HG03442 (cell line): ENCODE measurements at regions not wholly inside any gene's neighbourhood (a gene's known extent, or its start where the extent isn't known, plus 50 kb on each side); places are given as distances from the start of the nearest gene placed in this dataset.

Experiments used
- ATAC-seq: cut with Tn5 transposase; IDR thresholded peaks from one replicate; pipeline ENCODE4 v1.9.1; 2021; ENCODE audit warnings: mild to moderate bottlenecking, moderate library complexity; ENCODE audit not compliant: unreplicated experiment

- no peak for ATAC-seq
These were observed 332.6 kb upstream of the TMPO start for GRCh38 chr12:98182821-98183220.

- no peak for ATAC-seq
These were observed 329.8 kb upstream of the TMPO start for GRCh38 chr12:98185606-98186005.

GRCh38 chr12:98188650-98189077 is 326.7 kb upstream of the TMPO start:
- no peak for ATAC-seq

- ATAC-seq, result no peak
These were observed 320.8 kb upstream of the TMPO start for GRCh38 chr12:98194591-98194990.

GRCh38 chr12:98198261-98198982 is 317.0 kb upstream of the TMPO start:
- no peak for ATAC-seq

GRCh38 chr12:98208816-98209215 is 306.6 kb upstream of the TMPO start:
- no peak for ATAC-seq

GRCh38 chr12:98211909-98212695 is 303.3 kb upstream of the TMPO start:
- no peak for ATAC-seq

GRCh38 chr12:98213556-98213955 is 301.8 kb upstream of the TMPO start:
- no peak for ATAC-seq

- no peak for ATAC-seq
These were observed 298.1 kb upstream of the TMPO start for GRCh38 chr12:98217257-98217656.

- no peak for ATAC-seq
These were observed 294.8 kb upstream of the TMPO start for GRCh38 chr12:98220636-98221035.

GRCh38 chr12:98221243-98221808 is 294.1 kb upstream of the TMPO start:
- ATAC-seq, result no peak

GRCh38 chr12:98222135-98222534 is 293.3 kb upstream of the TMPO start:
- no peak for ATAC-seq

GRCh38 chr12:98224584-98225221 is 290.7 kb upstream of the TMPO start:
- ATAC-seq, result peak; percentile 75

- no peak for ATAC-seq
These were observed 288.2 kb upstream of the TMPO start for GRCh38 chr12:98227162-98227561.

GRCh38 chr12:98228683-98229539 is 286.5 kb upstream of the TMPO start:
- ATAC-seq, result no peak

- no peak for ATAC-seq
These were observed 285.9 kb upstream of the TMPO start for GRCh38 chr12:98229540-98229924.

GRCh38 chr12:98232753-98233390 is 282.5 kb upstream of the TMPO start:
- no peak for ATAC-seq

GRCh38 chr12:98235301-98235700 is 280.1 kb upstream of the TMPO start:
- ATAC-seq, result no peak

- ATAC-seq, result no peak
These were observed 276.8 kb upstream of the TMPO start for GRCh38 chr12:98238515-98239130.

GRCh38 chr12:98243190-98243589 is 272.2 kb upstream of the TMPO start:
- no peak for ATAC-seq
